GM12801 (cell line): ENCODE measurements at regions not wholly inside any gene's neighbourhood (a gene's known extent, or its start where the extent isn't known, plus 50 kb on each side); places are given as distances from the start of the nearest gene placed in this dataset.

Experiments used
- CTCF ChIP-seq: IDR thresholded peaks from one replicate; pipeline ENCODE4 v1.5.1; 2011; ENCODE audit warnings: control low read depth; ENCODE audit not compliant: insufficient read length; ENCODE audit errors: extremely low read depth

GRCh38 chr4:179880756-179881155, 2362.4 kb upstream of the TENM3 start:
- no peak for TF ChIP-seq CTCF

GRCh38 chr4:179894066-179894778, 2349.0 kb upstream of the TENM3 start:
- no peak for TF ChIP-seq CTCF

- no peak for TF ChIP-seq CTCF
Measured at GRCh38 chr4:179919587-179919986, 2323.6 kb upstream of the TENM3 start.

- TF ChIP-seq CTCF = no peak
Measured at GRCh38 chr4:179927473-179927872, 2315.7 kb upstream of the TENM3 start.

GRCh38 chr4:179941911-179942310, 2301.3 kb upstream of the TENM3 start:
- no peak for TF ChIP-seq CTCF

- no peak for TF ChIP-seq CTCF
Measured at GRCh38 chr4:179976777-179977176, 2266.4 kb upstream of the TENM3 start.

GRCh38 chr4:179977378-179977777, 2265.8 kb upstream of the TENM3 start:
- no peak for TF ChIP-seq CTCF
